ENCODE measurements at regions not wholly inside any gene's neighbourhood (a gene's known extent, or its start where the extent isn't known, plus 50 kb on each side); places are given as distances from the start of the nearest gene placed in this dataset.

- Histone ChIP-seq H3K4me1 (peaks cover 6% of the 10 kb centered on the region), H3K27me3 (no peaks in the 10 kb centered on the region), H3K27ac (peak overlapping the region; percentile 44), H3K9me3 (no peaks in the 10 kb centered on the region), H3K4me3 (no peak overlapping the region), H3K36me3 (no peaks in the 10 kb centered on the region)
- DNase-seq: no peak
- TF ChIP-seq CTCF (IDR thresholded peaks at IDR 0.05): no peak
- intact Hi-C loops (cut with DNase I): no loop called here
- ATAC-seq: peak; percentile 84
Observed at GRCh38 chr3:31232055-31233025, 300.4 kb upstream of the STT3B start.

- intact Hi-C loops (cut with DNase I): no loop called here
- H3K4me3 ChIP-seq: no peak overlapping the region
- peak; percentile 76 for ATAC-seq
- peaks cover 6% of the 10 kb centered on the region for H3K4me1 ChIP-seq
- no peaks in the 10 kb centered on the region for H3K9me3 ChIP-seq
- H3K36me3 ChIP-seq: no peaks in the 10 kb centered on the region
- peak overlapping the region; percentile 11 for H3K27ac ChIP-seq
- TF ChIP-seq CTCF (IDR thresholded peaks at IDR 0.05): no peak
- no peaks in the 10 kb centered on the region for H3K27me3 ChIP-seq
- DNase-seq: no peak
Observed at GRCh38 chr3:31234145-31234544, 298.6 kb upstream of the STT3B start.

- Histone ChIP-seq H3K36me3 (no peaks in the 10 kb centered on the region), H3K4me3 (no peak overlapping the region), H3K9me3 (no peaks in the 10 kb centered on the region), H3K4me1 (peaks cover 6% of the 10 kb centered on the region), H3K27ac (no peak overlapping the region), H3K27me3 (no peaks in the 10 kb centered on the region)
- DNase-seq (no peak), ATAC-seq (no peak)
- no peak for TF ChIP-seq CTCF (IDR thresholded peaks at IDR 0.05)
- intact Hi-C loops (cut with DNase I): no loop called here
Observed at GRCh38 chr3:31235062-31235700, 297.5 kb upstream of the STT3B start.

- DNase-seq (no peak), ATAC-seq (no peak)
- Histone ChIP-seq H3K9me3 (no peaks in the 10 kb centered on the region), H3K36me3 (no peaks in the 10 kb centered on the region), H3K27ac (no peak overlapping the region), H3K4me3 (no peak overlapping the region), H3K4me1 (peaks cover 6% of the 10 kb centered on the region), H3K27me3 (no peaks in the 10 kb centered on the region)
- no peak for TF ChIP-seq CTCF (IDR thresholded peaks at IDR 0.05)
- intact Hi-C loops (cut with DNase I): no loop called here
Observed at GRCh38 chr3:31237887-31238286, 294.8 kb upstream of the STT3B start.

- no peak overlapping the region for H3K4me3 ChIP-seq
- ATAC-seq (no peak), DNase-seq (no peak)
- H3K36me3 ChIP-seq: no peaks in the 10 kb centered on the region
- no peak for TF ChIP-seq CTCF (IDR thresholded peaks at IDR 0.05)
- H3K27me3 ChIP-seq: no peaks in the 10 kb centered on the region
- no peaks in the 10 kb centered on the region for H3K4me1 ChIP-seq
- no peaks in the 10 kb centered on the region for H3K9me3 ChIP-seq
- H3K27ac ChIP-seq: no peak overlapping the region
- intact Hi-C loops (cut with DNase I): no loop called here
Observed at GRCh38 chr3:31240013-31240412, 292.7 kb upstream of the STT3B start.
